Dermis microvascular lymphatic vessel endothelial cell (primary cell): ENCODE measurements at regions not wholly inside any gene's neighbourhood (a gene's known extent, or its start where the extent isn't known, plus 50 kb on each side); places are given as distances from the start of the nearest gene placed in this dataset.
"Not testable (repeated sequence)": the region's sequence is repeated elsewhere in the genome, so short reads cannot be mapped to it uniquely, and the experiment has no call there.

Source experiments
- DNase-seq, 2 donors: peaks; one replicate each; pipeline versions ENCODE4 v3.0.0 to v3.0.0-alpha.2; 2010; ENCODE audit warnings: low read depth in 2 of 2

DNA sequence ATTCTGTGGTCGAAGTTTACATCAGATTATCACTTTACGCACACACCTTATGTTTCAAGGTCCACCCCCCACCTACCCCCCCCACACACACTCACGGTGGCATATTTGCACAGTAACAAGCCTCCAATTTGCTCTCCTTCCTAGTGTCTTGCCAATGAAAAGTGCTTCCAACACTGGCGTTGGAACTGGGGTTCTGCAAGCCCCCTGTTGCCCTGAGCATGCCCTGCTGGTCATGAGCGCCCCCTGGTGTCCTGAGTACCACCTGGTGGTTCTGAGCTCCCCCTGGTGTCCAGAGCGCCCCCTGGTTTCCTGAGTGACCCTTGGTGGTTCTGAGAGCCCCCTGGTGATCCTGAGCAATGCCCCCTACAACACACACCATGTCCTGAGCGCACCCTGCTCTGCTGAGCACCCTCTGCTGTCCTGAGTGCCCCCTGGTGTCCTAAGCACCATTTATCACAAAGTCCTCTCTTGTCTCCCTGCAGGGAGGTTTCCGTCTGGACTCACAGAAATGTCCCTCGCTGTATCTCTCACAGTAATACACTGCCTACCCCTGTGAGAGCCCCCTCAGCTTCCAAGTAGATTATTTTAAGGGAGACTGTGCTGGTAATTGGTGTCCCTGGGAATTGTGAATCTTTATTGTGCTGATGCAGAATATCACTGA, 1212.3 kb downstream of the TMEM121 start:
- DNase-seq: not testable (repeated sequence)

DNA sequence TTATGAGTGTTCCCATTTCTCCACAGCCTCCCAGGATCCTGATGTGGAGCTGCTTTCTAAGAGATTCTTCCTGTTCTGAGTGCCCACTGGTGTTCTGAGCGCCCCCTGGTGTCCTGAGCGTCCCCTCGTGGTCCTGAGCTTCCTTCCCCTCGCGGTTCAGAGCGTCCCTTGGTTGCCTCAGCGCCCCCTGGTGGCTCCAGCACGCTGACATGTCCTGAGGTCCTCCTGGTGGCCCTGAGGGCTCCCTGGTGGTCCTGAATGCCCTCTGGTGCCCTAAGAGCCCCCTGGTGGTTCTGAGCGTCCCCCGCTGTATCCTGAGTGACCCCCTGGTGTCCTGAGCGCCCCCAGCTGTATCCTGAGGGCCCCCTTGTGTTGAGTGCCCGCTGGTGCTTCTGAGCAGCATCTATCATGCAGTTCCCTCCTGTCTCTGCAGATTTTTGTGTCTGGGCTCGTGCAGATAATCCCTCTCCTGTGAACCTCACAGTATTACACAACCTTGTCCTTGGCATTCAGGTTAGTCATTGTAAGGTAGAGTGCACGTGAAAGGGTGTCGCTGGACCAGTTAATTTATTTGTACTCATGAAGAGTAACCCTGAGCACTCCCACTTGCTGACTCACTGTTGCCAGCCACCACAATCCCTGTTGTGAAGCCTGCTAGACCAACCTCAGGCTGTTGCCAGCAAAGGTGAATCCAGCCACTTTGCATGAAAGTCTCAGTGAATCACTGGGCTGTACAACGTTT, 1214.9 kb downstream of the TMEM121 start:
- not testable (repeated sequence) for DNase-seq

- not testable (repeated sequence) for DNase-seq
Measured at GRCh38 chr14:106745016-106745767, 1218.8 kb downstream of the TMEM121 start.

- DNase-seq: not testable (repeated sequence)
Measured at GRCh38 chr14:106750089-106750488, 1223.7 kb downstream of the TMEM121 start.

DNA sequence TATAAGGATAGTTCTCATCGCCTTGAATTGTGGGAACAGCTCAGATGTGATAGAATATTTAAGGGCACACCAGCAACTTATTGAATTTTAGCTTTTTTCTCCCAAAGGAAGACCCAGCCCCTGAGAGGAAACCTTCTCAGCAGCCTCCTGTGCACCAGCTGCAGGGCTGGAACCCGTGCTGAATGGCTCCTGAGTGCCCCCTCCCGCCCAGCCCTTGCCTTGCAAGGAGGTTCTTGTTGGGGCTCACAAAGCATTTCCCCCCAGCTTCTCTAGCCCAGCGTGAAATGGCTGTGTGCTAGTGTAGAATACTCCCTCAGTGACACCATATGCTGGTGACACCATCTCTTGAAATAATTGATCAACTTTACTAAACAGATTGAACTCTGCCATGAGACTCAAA, 1227.4 kb downstream of the TMEM121 start:
- not testable (repeated sequence) for DNase-seq

GRCh38 chr14:106757444-106757843, 1231.1 kb downstream of the TMEM121 start:
- DNase-seq: not testable (repeated sequence)

GRCh38 chr14:106761886-106762816, 1235.8 kb downstream of the TMEM121 start:
- not testable (repeated sequence) for DNase-seq

DNA sequence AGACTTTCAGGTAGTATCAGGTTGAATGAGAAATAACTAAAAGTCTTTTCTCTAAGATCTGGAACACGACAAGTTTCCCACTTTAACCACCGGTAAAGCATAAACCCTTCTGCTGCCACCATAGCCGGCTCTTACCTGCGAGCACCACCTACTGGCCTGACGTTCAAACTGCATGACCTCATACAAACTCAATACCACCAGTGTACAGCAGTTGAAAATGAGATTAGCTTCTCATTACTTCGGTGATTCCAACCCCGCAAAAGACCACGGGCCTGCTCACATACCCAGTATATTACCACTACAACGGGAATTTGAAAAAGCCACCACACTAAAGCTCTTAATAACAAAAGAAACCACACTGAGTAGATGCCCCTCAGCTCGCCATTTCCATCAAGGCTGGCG, 1238.6 kb downstream of the TMEM121 start:
- not testable (repeated sequence) for DNase-seq

DNA sequence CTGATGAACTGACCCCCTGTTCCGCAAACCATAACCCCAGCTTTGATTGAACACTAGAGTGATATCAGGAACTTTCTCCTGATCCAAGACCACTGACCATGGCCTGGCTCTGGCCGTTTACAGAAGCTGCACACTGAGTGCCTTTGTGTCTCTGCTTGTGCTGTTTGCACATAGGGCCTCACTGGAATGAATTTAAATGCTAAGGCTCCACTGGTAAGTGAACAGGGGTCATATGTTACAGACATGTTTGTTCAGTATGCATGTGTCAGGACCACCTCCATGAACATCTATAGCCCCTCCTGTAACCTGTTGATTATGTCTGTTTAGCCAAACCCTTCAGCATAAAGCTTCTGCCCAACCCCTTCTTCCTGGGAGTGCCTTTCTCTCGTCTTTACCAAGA, 1239.8 kb downstream of the TMEM121 start:
- DNase-seq: no peak

- DNase-seq: not testable (repeated sequence)
Measured at GRCh38 chr14:106766551-106767277, 1240.3 kb downstream of the TMEM121 start.

GRCh38 chr14:106768230-106768629, 1241.8 kb downstream of the TMEM121 start:
- not testable (repeated sequence) for DNase-seq

GRCh38 chr14:106768972-106769700, 1242.8 kb downstream of the TMEM121 start:
- not testable (repeated sequence) for DNase-seq

DNA sequence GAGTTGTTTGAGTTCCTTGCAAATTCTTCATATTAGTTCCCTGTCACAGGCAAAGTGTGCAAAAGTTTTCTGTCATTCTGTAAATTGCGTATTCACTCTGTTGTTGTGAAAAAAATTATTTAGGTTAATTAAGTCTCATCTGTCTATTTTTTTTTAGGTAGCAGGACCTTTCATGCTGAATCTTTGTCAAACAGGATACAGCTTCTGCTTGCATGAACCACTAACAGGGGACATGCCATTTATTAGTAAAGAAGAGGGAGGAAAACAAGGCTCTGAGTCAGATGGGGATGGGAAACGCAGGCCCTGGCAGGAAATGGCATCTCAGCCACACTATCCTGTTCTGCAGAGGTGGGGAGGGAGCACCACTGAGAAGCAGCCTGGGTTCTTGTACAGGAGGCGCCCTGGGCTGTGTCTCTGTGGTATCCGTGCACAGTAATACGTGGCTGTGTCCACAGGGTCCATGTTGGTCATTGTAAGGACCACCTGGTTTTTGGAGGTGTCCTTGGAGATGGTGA, 1243.8 kb downstream of the TMEM121 start:
- DNase-seq: not testable (repeated sequence)

- not testable (repeated sequence) for DNase-seq
Measured at GRCh38 chr14:106774889-106775480, 1248.6 kb downstream of the TMEM121 start.

DNA sequence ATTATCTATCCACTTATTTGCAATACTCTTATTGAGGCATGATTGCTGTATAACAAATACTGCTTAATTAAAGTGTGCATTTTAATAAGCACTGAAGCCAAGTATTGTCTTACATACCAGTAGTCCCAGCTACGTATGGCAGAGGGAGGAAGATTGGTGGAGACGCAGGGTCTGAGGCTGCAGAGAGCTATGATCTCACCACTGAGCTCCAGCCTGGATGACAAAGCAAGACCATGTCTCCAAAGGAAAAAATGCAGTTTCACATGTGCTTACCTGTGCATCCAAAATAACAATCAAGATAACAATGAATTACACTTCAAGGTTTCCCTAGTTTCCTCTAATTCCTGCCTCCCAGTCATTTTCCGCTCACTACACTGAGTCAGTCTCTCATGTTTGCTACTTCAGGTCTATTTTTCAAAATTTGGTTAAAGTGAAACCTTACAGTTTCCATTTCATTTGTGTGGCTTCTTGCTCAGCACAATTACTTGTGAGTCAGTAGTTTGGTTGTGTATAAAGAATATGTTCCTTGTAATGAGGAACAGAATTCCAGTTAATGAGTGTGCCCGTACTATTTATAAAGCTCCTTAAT, 1250.1 kb downstream of the TMEM121 start:
- no peak for DNase-seq

DNA sequence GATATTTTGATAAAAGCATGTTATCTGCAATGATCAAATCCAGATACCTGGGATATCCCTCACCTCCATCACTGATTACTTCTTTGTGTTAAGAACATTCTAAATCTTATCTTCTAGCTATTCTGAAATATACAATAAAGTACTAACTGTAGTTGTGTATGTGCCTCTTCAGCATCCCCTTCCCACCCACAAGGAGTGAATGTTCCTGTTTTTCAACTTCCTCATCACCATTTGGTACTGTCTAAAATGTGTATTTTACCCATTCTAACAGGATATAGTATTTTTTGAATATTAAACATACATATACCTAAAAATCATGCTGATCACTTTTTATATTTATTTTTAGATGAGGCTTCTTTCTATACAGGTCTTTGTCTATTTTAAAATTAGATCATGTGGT, 1252.6 kb downstream of the TMEM121 start:
- DNase-seq: no peak

- DNase-seq: no peak
Measured at GRCh38 chr14:106786697-106787096, 1260.3 kb downstream of the TMEM121 start.

GRCh38 chr14:106787626-106788025, 1261.2 kb downstream of the TMEM121 start:
- no peak for DNase-seq

GRCh38 chr14:106788534-106788933, 1262.2 kb downstream of the TMEM121 start:
- no peak for DNase-seq
